SK-N-SH treated with all-trans-retinoic acid at 6 μM for 48 hours (cell line): ENCODE measurements at regions not wholly inside any gene's neighbourhood (a gene's known extent, or its start where the extent isn't known, plus 50 kb on each side); places are given as distances from the start of the nearest gene placed in this dataset.

Source experiments
- ZFP30 ChIP-seq: fragments of 450-650 bp; formaldehyde crosslinking; IDR thresholded peaks from 2 replicates; pipeline ENCODE4 v1.5.0; 2022; ENCODE audit warnings: mild to moderate bottlenecking, moderate library complexity
- TF ChIP-seq, protein P1 (sequence below): fragments of 250-450 bp; sonication (Bioruptor Pico); IDR thresholded peaks from 2 replicates; pipeline ENCODE4 v1.8.0; 2021; ENCODE audit warnings: low read depth, mild to moderate bottlenecking, moderate library complexity, borderline replicate concordance
- TF ChIP-seq, protein P2 (sequence below): fragments of 250-450 bp; sonication (Bioruptor Pico); IDR thresholded peaks from 2 replicates; pipeline ENCODE4 v1.5.1; 2020; ENCODE audit warnings: low read depth, mild to moderate bottlenecking, moderate library complexity

DNA sequence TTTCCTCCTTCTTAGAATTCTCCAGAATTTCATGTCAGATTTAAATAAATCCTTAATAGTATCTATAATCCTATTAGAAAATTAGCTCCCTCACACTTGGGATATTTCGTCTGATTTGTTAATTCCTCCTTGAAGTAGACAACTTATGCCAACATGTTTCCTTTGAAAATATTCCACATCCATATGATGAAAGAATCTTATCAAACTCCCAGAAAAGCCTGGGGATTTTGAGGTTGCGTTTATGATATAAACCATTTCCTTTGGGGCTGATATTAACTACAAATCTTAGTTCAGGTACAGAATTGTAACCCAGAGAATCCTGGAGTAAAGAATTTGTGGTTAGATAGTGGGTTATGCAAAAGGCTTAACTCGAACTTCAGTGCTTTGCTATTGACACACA lies 2373.8 kb upstream of the ACO1 start:
- TF ChIP-seq, protein P1, sequence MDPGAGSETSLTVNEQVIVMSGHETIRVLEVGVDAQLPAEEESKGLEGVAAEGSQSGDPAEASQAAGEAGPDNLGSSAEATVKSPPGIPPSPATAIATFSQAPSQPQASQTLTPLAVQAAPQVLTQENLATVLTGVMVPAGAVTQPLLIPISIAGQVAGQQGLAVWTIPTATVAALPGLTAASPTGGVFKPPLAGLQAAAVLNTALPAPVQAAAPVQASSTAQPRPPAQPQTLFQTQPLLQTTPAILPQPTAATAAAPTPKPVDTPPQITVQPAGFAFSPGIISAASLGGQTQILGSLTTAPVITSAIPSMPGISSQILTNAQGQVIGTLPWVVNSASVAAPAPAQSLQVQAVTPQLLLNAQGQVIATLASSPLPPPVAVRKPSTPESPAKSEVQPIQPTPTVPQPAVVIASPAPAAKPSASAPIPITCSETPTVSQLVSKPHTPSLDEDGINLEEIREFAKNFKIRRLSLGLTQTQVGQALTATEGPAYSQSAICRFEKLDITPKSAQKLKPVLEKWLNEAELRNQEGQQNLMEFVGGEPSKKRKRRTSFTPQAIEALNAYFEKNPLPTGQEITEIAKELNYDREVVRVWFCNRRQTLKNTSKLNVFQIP (CRISPR knock-in tag), result no peak
- TF ChIP-seq, protein P2, sequence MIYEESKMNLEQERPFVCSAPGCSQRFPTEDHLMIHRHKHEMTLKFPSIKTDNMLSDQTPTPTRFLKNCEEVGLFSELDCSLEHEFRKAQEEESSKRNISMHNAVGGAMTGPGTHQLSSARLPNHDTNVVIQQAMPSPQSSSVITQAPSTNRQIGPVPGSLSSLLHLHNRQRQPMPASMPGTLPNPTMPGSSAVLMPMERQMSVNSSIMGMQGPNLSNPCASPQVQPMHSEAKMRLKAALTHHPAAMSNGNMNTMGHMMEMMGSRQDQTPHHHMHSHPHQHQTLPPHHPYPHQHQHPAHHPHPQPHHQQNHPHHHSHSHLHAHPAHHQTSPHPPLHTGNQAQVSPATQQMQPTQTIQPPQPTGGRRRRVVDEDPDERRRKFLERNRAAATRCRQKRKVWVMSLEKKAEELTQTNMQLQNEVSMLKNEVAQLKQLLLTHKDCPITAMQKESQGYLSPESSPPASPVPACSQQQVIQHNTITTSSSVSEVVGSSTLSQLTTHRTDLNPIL (CRISPR knock-in tag), result no peak
- no peak for TF ChIP-seq ZFP30 (CRISPR knock-in tag)
